ENCODE measurements at regions not wholly inside any gene's neighbourhood (a gene's known extent, or its start where the extent isn't known, plus 50 kb on each side); places are given as distances from the start of the nearest gene placed in this dataset.

GRCh38 chr15:99907698-99908097, 174.5 kb upstream of the LYSMD4 start:
- no peak for TF ChIP-seq CTCF (IDR thresholded peaks at IDR 0.05; ENCODE audit: insufficient read depth, low read depth, low read length, missing control alignments)
- H3K4me3 ChIP-seq (ENCODE audit: low read length): no peak overlapping the region
- DNase-seq (ENCODE audit: low read depth): no peak

GRCh38 chr15:99906793-99907192, 173.6 kb upstream of the LYSMD4 start:
- peak; percentile 35 for DNase-seq (ENCODE audit: low read depth)
- no peak for TF ChIP-seq CTCF (IDR thresholded peaks at IDR 0.05; ENCODE audit: insufficient read depth, low read depth, low read length, missing control alignments)
- no peak overlapping the region for H3K4me3 ChIP-seq (ENCODE audit: low read length)

- H3K4me3 ChIP-seq (ENCODE audit: low read length): no peak overlapping the region
- no peak for DNase-seq (ENCODE audit: low read depth)
- TF ChIP-seq CTCF (IDR thresholded peaks at IDR 0.05; ENCODE audit: insufficient read depth, low read depth, low read length, missing control alignments): no peak
Observed at GRCh38 chr15:99906311-99906710, 173.1 kb upstream of the LYSMD4 start.

GRCh38 chr15:99902248-99902928, 169.2 kb upstream of the LYSMD4 start:
- TF ChIP-seq CTCF (IDR thresholded peaks at IDR 0.05; ENCODE audit: insufficient read depth, low read depth, low read length, missing control alignments): no peak
- no peak for DNase-seq (ENCODE audit: low read depth)
- H3K4me3 ChIP-seq (ENCODE audit: low read length): no peak overlapping the region

GRCh38 chr15:99895956-99896311, 162.7 kb upstream of the LYSMD4 start:
- H3K4me3 ChIP-seq (ENCODE audit: low read length): no peak overlapping the region
- TF ChIP-seq CTCF (IDR thresholded peaks at IDR 0.05; ENCODE audit: insufficient read depth, low read depth, low read length, missing control alignments): no peak
- DNase-seq (ENCODE audit: low read depth): no peak

GRCh38 chr15:99895189-99895955, 162.1 kb upstream of the LYSMD4 start:
- no peak for TF ChIP-seq CTCF (IDR thresholded peaks at IDR 0.05; ENCODE audit: insufficient read depth, low read depth, low read length, missing control alignments)
- H3K4me3 ChIP-seq (ENCODE audit: low read length): no peak overlapping the region
- no peak for DNase-seq (ENCODE audit: low read depth)
